GM19397 (cell line): ENCODE measurements at regions not wholly inside any gene's neighbourhood (a gene's known extent, or its start where the extent isn't known, plus 50 kb on each side); places are given as distances from the start of the nearest gene placed in this dataset.

Experiments
- ATAC-seq: cut with Tn5 transposase; IDR thresholded peaks from one replicate; pipeline ENCODE4 v1.9.1; 2021; ENCODE audit warnings: mild to moderate bottlenecking, moderate library complexity; ENCODE audit not compliant: unreplicated experiment

GRCh38 chr12:40551466-40551865 lies 140.8 kb upstream of the CNTN1 start:
- ATAC-seq = no peak

GRCh38 chr12:40552868-40553267 lies 139.4 kb upstream of the CNTN1 start:
- no peak for ATAC-seq

- no peak for ATAC-seq
These were observed 134.3 kb upstream of the CNTN1 start for GRCh38 chr12:40557980-40558379.

- no peak for ATAC-seq
These were observed 132.4 kb upstream of the CNTN1 start for GRCh38 chr12:40559865-40560264.

GRCh38 chr12:40560848-40561247 lies 131.4 kb upstream of the CNTN1 start:
- no peak for ATAC-seq

- ATAC-seq = no peak
These were observed 130.8 kb upstream of the CNTN1 start for GRCh38 chr12:40561395-40561966.

- ATAC-seq = no peak
These were observed 127.1 kb upstream of the CNTN1 start for GRCh38 chr12:40565029-40565633.

- ATAC-seq = no peak
These were observed 126.0 kb upstream of the CNTN1 start for GRCh38 chr12:40566271-40566670.

GRCh38 chr12:40569626-40570179 lies 122.5 kb upstream of the CNTN1 start:
- no peak for ATAC-seq

- ATAC-seq = no peak
These were observed 119.2 kb upstream of the CNTN1 start for GRCh38 chr12:40573024-40573423.

GRCh38 chr12:40575987-40576386 lies 116.3 kb upstream of the CNTN1 start:
- no peak for ATAC-seq

- ATAC-seq = no peak
These were observed 114.4 kb upstream of the CNTN1 start for GRCh38 chr12:40577834-40578233.

- ATAC-seq = no peak
These were observed 112.6 kb upstream of the CNTN1 start for GRCh38 chr12:40579687-40580086.

GRCh38 chr12:40580346-40580745 lies 111.9 kb upstream of the CNTN1 start:
- no peak for ATAC-seq

GRCh38 chr12:40581889-40582288 lies 110.3 kb upstream of the CNTN1 start:
- no peak for ATAC-seq

- no peak for ATAC-seq
These were observed 108.5 kb upstream of the CNTN1 start for GRCh38 chr12:40583743-40584142.

- no peak for ATAC-seq
These were observed 107.5 kb upstream of the CNTN1 start for GRCh38 chr12:40584763-40585162.

- no peak for ATAC-seq
These were observed 105.4 kb upstream of the CNTN1 start for GRCh38 chr12:40586823-40587222.

GRCh38 chr12:40587421-40587820 lies 104.8 kb upstream of the CNTN1 start:
- ATAC-seq = no peak

- no peak for ATAC-seq
These were observed 104.3 kb upstream of the CNTN1 start for GRCh38 chr12:40587970-40588369.

GRCh38 chr12:40597133-40597532 lies 95.1 kb upstream of the CNTN1 start:
- ATAC-seq = no peak

GRCh38 chr12:40598073-40598472 lies 94.2 kb upstream of the CNTN1 start:
- ATAC-seq = no peak

- no peak for ATAC-seq
These were observed 89.7 kb upstream of the CNTN1 start for GRCh38 chr12:40602562-40602961.
